M059J (cell line): ENCODE measurements at regions not wholly inside any gene's neighbourhood (a gene's known extent, or its start where the extent isn't known, plus 50 kb on each side); places are given as distances from the start of the nearest gene placed in this dataset.

Experiments used
- DNase-seq: peaks from one replicate; pipeline ENCODE4 v3.0.0-alpha.2; 2012; ENCODE audit warnings: low read depth

DNA sequence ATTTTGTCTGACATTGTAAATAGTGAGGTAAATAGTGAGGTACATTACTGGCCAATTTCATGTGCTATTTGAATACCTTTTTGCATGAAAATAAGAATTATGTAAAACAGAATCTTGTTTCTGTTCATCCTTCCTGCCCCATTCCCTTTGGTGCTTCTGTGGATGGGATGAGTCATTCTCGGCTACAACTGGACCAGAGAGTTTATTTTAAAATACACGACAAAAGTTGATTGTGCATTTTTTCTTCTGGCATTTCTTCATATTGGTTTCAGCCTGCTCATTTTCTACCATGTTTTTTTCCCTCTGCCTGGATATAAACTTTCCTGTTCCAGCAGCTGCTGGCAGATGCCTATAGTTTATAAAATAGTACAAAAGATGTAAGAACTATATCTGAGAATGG is 107.5 kb downstream of the CYSLTR2 start:
- DNase-seq = peak; percentile 22

DNA sequence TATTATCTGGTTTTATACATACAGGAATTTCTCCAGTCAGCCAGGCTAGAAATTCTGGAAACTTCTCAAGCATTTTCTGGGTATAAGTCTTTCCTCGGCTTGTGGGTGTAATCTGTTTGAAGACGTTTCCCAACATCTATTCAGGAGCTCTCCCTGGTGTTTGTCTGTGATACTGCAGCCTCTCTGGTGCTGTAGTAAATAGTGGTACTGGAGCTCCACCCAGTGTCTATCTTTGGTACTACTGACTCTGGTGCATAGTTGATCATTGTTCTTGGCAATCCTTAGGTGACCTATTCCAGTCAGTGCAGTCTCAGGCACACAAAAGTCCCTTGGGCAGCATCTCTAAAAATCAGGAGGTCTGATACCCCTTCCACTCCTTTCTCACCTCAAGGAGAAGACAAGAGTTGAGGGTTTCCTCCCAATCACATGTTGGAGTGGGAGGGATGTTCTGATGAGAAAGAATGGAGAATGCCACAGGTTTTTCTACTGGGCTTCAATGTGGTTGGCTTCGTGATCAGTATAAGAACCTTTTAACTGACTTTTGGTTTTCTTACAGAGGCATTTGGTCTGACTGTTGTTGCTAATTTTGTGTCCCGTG is 115.5 kb downstream of the CYSLTR2 start:
- peak; percentile 75 for DNase-seq

GRCh38 chr13:48770372-48770771 is 116.6 kb downstream of the CYSLTR2 start:
- DNase-seq = no peak

DNA sequence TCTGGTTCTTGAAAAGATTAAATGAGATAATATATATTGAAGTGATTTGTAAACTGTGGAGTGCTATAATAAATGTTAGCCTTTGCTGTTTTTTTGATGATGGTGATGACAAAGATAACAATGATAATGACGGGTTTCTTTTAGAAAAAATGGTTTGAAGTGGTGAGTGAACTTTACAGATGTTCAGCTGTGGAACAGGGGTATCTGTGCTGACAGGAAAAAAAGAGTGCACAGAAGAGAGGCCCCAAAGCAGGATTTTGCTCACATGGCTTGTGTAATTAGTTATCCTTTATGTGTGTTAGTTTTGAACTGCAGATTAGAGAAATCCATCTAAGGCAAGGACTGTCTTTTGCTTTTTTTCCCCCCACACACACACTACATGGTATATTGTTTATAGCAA is 119.2 kb downstream of the CYSLTR2 start:
- DNase-seq = no peak

- DNase-seq = no peak
These were observed 120.0 kb downstream of the CYSLTR2 start for GRCh38 chr13:48773531-48774275.

DNA sequence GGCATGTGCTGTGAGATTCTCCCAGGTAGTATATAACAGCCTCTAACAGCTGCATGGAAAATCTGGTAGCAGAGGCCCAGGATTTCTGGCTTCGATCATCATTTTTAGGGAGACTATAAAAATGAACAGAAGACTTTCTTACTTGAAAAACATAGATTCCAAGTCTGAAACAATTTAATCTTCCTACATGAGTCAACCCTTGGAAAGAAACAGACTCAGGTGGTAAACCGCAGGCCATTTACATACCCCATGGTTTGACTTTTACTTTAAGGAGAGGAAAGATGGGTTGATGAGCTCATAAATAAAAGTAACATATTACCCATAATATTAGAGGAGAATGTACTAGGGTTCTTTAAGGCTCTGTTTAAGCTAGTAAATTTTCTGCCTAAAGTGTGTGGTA is 121.6 kb downstream of the CYSLTR2 start:
- peak; percentile 86 for DNase-seq

GRCh38 chr13:48775804-48776203 is 122.1 kb downstream of the CYSLTR2 start:
- peak; percentile 97 for DNase-seq

GRCh38 chr13:48776401-48776800 is 122.7 kb downstream of the CYSLTR2 start:
- no peak for DNase-seq

GRCh38 chr13:48778610-48779009 is 124.9 kb downstream of the CYSLTR2 start:
- DNase-seq = no peak

DNA sequence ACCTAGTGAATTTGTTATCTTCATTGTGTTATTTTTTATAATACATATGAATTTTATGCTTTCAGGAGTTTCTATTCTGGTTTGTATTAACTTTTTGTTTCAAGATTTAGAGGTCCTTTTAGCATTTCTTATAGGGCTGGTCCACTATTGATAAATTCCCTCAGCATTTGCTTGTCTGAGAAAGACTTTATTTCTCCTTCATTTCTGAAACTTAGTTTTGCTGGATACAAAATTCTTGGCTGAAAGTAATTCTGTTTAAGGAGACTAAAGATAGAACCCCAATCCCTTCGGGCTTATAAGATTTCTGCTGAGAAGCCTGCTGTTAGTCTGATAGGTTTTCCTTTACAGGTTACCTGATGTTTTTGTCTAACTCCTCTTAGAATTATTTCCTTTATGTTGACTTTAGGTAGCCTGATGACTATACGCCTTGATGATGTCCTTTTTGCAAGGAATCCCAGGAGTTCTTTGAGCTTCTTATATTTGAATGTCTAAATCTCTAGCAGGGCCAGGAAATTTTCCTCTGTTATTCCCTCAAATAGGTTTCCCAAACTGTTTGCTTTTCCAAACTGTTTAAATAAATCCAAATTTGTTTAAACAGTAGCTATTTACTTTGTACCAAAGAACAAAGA is 127.1 kb downstream of the CYSLTR2 start:
- DNase-seq = no peak

DNA sequence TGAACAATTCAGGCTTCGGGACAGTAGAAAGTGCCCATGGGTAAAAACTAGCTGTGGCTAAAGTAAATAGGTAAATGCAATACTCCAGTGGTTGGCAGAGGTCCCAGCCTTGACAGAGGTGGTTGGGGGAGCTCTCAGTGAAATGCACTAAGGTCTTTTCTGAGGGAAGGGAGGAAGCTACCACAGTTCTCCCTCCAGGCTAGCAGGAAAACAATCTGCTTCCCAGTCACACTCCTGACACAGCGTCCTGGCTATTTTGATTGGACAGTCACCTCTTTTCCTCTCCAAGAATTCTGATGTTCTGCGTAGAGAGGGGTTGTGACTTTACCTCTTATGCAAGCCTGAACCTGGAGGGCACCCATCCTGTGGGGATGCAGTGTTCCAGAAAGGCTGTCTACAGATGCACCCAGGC is 128.7 kb downstream of the CYSLTR2 start:
- DNase-seq = peak; percentile 52

- DNase-seq = peak; percentile 81
These were observed 129.5 kb downstream of the CYSLTR2 start for GRCh38 chr13:48783181-48783630.

- DNase-seq = no peak
These were observed 130.0 kb downstream of the CYSLTR2 start for GRCh38 chr13:48783695-48784230.

GRCh38 chr13:48784916-48785548 is 131.3 kb downstream of the CYSLTR2 start:
- no peak for DNase-seq

DNA sequence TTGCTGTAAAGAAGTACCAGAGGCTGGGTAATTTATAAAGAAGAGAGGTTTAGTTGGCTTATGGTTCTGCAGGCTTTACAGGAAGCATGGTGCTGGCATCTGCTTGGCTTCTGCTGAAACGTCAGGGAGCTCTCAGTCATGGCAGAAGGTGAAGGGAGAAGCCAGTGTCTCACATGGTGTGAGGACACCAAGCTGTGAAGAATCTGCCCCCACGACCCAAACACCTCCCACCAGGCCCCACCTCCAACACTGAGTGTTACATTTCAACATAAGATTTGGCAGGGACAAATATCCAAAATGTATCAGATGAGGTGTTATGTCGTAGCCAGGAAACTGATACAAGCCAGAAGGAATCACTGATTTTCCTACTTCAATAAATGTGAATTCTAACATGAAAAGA is 136.5 kb downstream of the CYSLTR2 start:
- DNase-seq = no peak

- no peak for DNase-seq
These were observed 137.2 kb downstream of the CYSLTR2 start for GRCh38 chr13:48790966-48791365.

DNA sequence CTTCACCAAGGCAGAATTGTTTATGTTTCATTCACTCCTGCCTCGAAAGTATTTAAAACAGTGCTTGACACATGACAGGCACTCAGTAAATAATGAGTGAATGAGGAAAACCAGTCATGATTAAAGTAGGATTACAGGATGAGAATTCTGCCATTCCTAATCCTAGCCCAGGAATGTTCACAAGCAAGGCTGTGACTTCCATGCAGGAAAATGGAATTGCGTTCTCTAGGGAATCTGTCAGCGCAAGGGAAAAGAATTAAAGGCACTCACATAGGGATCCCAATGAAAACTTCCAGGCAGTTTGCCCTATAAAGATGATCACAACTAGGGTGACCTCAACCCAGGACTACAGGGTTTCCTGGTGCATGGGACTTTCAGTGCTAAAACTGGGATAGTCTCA is 143.4 kb downstream of the CYSLTR2 start:
- DNase-seq = no peak

GRCh38 chr13:48797761-48798160 is 144.0 kb downstream of the CYSLTR2 start:
- no peak for DNase-seq

- DNase-seq = no peak
These were observed 144.5 kb downstream of the CYSLTR2 start for GRCh38 chr13:48798180-48798579.

DNA sequence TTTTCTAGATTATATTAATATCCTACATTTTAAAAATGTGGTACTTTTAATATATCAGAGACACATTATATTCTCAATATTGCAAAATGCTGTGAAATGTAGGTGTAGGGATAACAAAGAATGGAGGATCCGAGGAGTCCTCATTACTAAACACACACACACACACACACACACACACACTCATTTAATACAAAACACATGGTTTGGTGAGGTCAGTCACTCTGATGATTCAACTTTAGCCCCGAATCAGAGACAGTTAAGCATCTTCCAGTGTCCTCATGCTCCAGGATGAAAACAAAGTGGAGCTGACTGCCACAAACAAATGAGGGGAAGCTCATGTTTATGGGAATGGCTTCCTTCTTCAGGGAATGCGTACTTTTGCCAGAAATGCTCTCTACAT is 147.5 kb downstream of the CYSLTR2 start:
- peak; percentile 32 for DNase-seq

DNA sequence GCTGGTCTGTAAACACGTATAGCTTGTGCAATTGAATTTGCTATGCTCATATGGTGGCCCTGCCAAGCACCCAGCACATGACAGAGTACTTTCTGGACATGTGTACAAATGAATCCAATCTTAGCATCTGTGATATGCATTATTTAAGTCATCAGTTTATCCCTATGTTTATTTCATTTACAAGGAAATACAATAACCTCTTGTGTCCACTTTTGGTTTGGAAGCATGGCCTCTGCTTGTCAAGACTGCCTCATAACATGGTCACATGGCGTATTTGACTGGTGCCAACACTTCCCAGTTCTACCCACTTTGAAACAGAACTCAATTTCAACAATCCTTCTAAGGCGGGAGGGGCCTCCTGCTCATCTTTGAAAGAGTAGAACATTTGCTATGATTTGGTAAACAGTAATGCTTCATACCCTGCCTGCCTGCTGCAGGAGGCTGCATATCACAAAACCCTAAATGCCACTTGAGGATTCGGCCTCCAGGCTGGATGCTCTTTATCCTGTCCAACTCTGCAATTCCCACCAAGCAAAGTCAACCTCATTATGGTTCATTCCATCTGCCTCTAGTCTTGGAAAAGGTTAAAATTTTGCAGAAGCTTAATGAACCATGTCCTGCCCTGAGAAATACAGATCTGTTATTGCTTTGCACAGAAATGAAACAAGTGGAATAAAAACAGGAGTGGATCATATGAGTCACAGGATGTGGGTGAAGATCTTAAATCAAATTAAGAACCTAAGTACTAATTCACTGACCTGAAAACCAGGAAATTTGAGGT is 151.3 kb downstream of the CYSLTR2 start:
- peak; percentile 88 for DNase-seq

- peak; percentile 58 for DNase-seq
These were observed 152.8 kb downstream of the CYSLTR2 start for GRCh38 chr13:48806522-48806921.
